KOPT-K1 (cell line): ENCODE measurements at regions not wholly inside any gene's neighbourhood (a gene's known extent, or its start where the extent isn't known, plus 50 kb on each side); places are given as distances from the start of the nearest gene placed in this dataset.

Experiments
- H3K27ac ChIP-seq: fragments of 200-600 bp; sonication (generic); 2 replicates; pipeline ENCODE4 v1.5.1; 2016; ENCODE audit warnings: antibody characterized with exemption, mild to moderate bottlenecking, low read depth, low read length; ENCODE audit not compliant: poor library complexity, severe bottlenecking
- H3K36me3 ChIP-seq: fragments of 200-600 bp; sonication (generic); 2 replicates; pipeline ENCODE4 v1.5.1; 2017; ENCODE audit warnings: antibody characterized with exemption, mild to moderate bottlenecking, low read length, moderate library complexity; ENCODE audit not compliant: insufficient read depth
- H3K9me3 ChIP-seq: fragments of 200-600 bp; sonication (generic); 2 replicates; pipeline ENCODE4 v1.5.1; 2017; ENCODE audit warnings: antibody characterized with exemption, low read length, mild to moderate bottlenecking; ENCODE audit not compliant: insufficient read depth, poor library complexity, severe bottlenecking

- no peak overlapping the region for H3K27ac ChIP-seq
- no peaks in the 10 kb centered on the region for H3K9me3 ChIP-seq
- H3K36me3 ChIP-seq: no peaks in the 10 kb centered on the region
These were observed 147.8 kb upstream of the DPT start for GRCh38 chr1:168876830-168877229.

- Histone ChIP-seq H3K27ac (no peak overlapping the region), H3K9me3 (no peaks in the 10 kb centered on the region), H3K36me3 (no peaks in the 10 kb centered on the region)
These were observed 151.1 kb upstream of the DPT start for GRCh38 chr1:168879896-168880734.

GRCh38 chr1:168881656-168882260 is 152.8 kb upstream of the DPT start:
- H3K27ac ChIP-seq: no peak overlapping the region
- H3K9me3 ChIP-seq: no peaks in the 10 kb centered on the region
- no peaks in the 10 kb centered on the region for H3K36me3 ChIP-seq

DNA sequence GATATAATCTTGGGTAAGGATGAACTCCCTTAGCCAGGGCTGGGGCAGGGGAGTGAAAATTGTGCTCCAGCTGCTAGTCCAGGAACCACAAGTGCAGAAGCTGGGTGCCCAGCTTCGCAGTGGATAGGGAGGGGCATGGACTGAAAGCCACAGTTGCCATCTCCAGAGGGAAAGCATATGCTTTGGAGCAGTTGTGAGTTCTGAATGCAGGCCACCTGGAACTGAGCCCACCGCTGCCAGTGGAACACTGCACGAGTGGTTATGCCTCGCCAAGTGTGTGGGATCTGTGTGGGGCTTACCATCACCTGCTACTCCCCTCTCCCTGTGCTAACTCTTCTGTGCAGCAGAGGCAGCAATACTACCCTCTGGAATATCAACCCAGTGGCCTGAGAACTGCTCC is 158.4 kb upstream of the DPT start:
- no peaks in the 10 kb centered on the region for H3K36me3 ChIP-seq
- no peaks in the 10 kb centered on the region for H3K9me3 ChIP-seq
- no peak overlapping the region for H3K27ac ChIP-seq

GRCh38 chr1:168888418-168888817 is 159.4 kb upstream of the DPT start:
- no peaks in the 10 kb centered on the region for H3K9me3 ChIP-seq
- no peaks in the 10 kb centered on the region for H3K36me3 ChIP-seq
- H3K27ac ChIP-seq: no peak overlapping the region

DNA sequence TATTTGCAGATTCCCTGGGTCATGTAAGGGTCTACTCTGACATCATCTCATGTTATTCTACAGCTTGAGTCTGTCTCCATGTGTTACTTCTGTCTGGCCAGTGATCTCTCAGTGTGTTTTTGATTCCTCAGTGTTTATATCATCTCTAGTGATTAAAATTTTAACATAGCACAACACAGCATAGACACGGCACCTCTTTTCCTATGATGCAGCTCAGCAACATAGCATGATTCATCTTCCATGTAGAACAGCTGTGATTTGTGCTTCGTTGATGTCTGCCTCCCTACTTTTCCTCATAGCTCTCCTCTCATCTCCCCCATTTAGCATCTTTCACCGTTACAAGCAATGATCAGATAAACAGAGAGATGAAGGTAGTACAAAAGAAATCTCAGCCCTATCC is 163.9 kb upstream of the DPT start:
- H3K9me3 ChIP-seq: no peaks in the 10 kb centered on the region
- no peaks in the 10 kb centered on the region for H3K36me3 ChIP-seq
- H3K27ac ChIP-seq: no peak overlapping the region

DNA sequence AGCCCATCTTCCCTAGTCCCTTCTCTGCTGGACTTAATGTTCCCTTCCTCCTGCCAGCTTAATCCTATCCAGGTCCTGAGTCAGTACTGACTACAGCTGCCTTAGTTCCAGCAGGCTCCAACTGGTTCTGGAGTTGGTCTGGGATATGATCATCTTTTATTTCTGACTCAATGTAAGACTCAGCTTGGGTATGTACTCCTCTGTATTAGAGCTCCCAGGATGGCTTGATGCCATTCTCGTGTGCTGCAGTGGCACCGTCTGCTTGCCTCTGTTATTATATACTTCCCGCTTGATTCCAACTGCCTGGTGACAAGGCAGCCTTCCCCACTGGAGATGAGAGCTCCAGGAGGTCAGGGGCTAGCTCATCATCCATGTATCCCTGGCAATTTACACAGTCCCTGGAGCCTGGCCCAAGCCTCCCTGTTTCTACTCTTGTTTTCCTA is 164.4 kb upstream of the DPT start:
- no peak overlapping the region for H3K27ac ChIP-seq

DNA sequence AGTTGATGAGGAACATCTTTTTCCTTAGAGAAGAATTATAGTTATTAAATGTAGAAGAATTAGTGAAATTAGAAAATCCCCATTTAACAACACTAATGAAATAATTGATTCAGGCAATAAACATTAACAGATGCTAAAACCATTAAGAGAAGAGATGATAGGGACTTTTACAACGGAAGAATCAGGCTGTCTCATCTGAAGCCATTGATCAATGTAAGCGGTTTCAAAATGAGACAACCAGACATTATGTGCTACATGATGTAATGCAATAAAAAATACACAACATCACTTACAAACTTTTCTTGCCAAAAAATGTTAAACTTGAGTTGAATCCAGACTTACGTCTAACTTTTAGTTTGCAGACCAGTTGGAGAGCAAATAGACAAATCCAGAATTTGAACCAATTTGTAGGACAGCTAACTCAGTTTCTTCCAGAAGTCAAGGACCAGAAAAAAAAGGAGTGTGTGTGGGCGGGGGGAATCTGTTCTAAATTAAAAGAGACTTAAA is 165.4 kb upstream of the DPT start:
- Histone ChIP-seq H3K9me3 (no peaks in the 10 kb centered on the region), H3K36me3 (no peaks in the 10 kb centered on the region), H3K27ac (no peak overlapping the region)

More for the DNA sequence above, 164.4 kb upstream of the DPT start:
- Histone ChIP-seq H3K9me3 (no peaks in the 10 kb centered on the region), H3K36me3 (no peaks in the 10 kb centered on the region)

DNA sequence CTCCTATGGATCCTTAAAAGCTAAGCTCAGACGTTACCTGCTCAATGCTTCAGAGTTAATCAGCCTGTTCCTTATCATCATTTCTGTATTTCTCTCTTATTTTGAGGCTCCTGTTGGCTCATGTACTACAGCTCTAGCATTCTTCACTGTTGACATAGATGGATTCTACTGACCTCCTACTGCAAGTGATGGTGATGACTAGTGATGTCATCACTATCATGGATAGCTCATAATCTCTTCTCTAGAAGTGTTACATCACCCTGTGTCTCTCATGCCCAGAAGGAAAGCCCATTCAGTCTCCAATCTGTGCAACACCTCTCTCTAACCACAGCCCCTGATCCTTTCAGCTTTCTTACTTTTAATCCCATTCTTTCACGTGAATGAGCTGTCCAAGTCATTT is 168.2 kb upstream of the DPT start:
- Histone ChIP-seq H3K36me3 (no peaks in the 10 kb centered on the region), H3K9me3 (no peaks in the 10 kb centered on the region), H3K27ac (no peak overlapping the region)

GRCh38 chr1:168903237-168903830 is 174.3 kb upstream of the DPT start:
- Histone ChIP-seq H3K36me3 (no peaks in the 10 kb centered on the region), H3K9me3 (no peaks in the 10 kb centered on the region), H3K27ac (no peak overlapping the region)

GRCh38 chr1:168905633-168906032 is 176.6 kb upstream of the DPT start:
- Histone ChIP-seq H3K9me3 (no peaks in the 10 kb centered on the region), H3K36me3 (no peaks in the 10 kb centered on the region), H3K27ac (no peak overlapping the region)

- H3K36me3 ChIP-seq: no peaks in the 10 kb centered on the region
- no peak overlapping the region for H3K27ac ChIP-seq
- H3K9me3 ChIP-seq: no peaks in the 10 kb centered on the region
These were observed 177.4 kb upstream of the DPT start for GRCh38 chr1:168906367-168906766.

GRCh38 chr1:168907053-168907452 is 178.0 kb upstream of the DPT start:
- no peaks in the 10 kb centered on the region for H3K9me3 ChIP-seq
- no peak overlapping the region for H3K27ac ChIP-seq
- no peaks in the 10 kb centered on the region for H3K36me3 ChIP-seq

DNA sequence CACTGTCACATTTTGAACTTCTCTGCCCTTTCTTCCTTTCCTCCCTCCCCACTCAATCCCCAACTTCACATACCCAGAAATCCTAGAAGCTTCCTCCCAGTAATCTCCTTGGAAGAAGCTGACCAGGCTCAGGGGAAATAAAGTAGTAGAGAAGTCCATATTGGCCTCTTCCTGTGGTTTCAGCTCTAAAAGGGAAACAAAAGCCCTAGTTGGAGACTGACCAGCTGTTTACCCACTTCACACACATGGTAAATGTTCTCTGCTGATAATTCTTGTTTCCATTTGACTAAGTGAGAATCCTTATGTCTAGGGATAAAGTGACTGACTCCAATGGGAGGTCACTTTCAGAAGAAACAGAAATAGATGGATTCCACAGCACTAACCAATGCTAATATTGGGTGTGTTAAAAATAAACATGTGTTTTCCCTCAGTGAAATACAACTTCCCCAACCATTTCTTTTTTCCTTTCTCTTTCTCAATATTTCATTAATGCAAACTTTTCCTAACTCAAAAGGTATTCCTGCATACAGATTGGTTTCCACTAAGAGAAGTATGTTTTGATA is 178.9 kb upstream of the DPT start:
- H3K36me3 ChIP-seq: no peaks in the 10 kb centered on the region
- H3K27ac ChIP-seq: no peak overlapping the region
- no peaks in the 10 kb centered on the region for H3K9me3 ChIP-seq

DNA sequence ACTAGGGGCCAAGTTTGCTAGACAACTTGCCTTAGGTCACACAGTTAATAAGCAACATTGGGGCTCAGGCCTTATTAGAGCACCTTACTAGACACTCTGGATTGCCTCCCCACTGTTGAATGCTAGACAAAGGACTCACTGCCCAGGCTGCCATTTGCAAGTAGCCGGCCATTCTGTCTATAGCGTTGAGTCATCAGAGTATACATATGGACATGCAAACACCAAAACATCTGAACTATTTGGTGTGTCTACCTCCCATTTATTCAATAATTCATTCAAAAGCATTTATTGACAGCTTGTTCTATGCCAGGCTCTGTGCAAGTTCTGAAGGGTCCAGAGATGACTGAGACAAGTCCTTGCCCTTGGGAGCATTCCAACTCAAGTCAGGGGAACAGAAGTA is 181.4 kb upstream of the DPT start:
- H3K27ac ChIP-seq: no peak overlapping the region
- no peaks in the 10 kb centered on the region for H3K9me3 ChIP-seq
- H3K36me3 ChIP-seq: no peaks in the 10 kb centered on the region
